ENCODE measurements at regions not wholly inside any gene's neighbourhood (a gene's known extent, or its start where the extent isn't known, plus 50 kb on each side); places are given as distances from the start of the nearest gene placed in this dataset.

DNA sequence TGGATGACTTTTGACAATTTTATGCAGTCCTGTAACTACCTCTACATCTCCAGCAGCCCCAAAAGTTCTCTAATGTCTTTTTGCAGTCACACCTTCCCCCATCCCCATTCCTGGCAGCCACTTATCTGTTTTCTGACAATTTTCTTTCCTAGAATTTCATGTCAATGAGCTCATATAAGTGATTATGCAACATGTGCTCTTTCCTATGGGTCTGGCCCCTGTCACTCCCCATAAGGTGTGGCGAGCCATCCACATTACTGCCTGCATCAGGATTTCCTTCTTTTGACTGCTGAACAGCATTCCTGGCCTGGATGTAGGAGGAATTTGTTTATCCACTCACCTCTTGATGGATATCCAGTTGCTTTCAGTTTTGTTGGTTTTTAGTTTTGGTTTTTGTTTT, 146.7 kb upstream of the MGMT start:
- Histone ChIP-seq H3K4me3 (no peak overlapping the region), H3K27ac (no peak overlapping the region), H3K9me3 (peaks cover 0 to 21% (median 0%) of the 10 kb centered on the region in 3 donors), H3K4me1 (no peaks in the 10 kb centered on the region), H3K27me3 (no peaks in the 10 kb centered on the region), H3K36me3 (no peaks in the 10 kb centered on the region)
- WGBS, 2 donors = 71 to 86% methylated on average over 1 of the region's 1 CpG
- TF ChIP-seq POLR2A (IDR thresholded peaks at IDR 0.05) (no peak), CTCF (IDR thresholded peaks at IDR 0.05) (no peak)
- DNase-seq = no peak
- intact Hi-C loops (cut with DNase I) = no loop called here

GRCh38 chr10:129321727-129322126, 145.3 kb upstream of the MGMT start:
- 78 to 89% methylated on average over 10 of the region's 10 CpGs for WGBS, 2 donors
- H3K4me3 ChIP-seq = no peak overlapping the region
- H3K27ac ChIP-seq = no peak overlapping the region
- TF ChIP-seq CTCF (IDR thresholded peaks at IDR 0.05) = no peak
- TF ChIP-seq POLR2A (IDR thresholded peaks at IDR 0.05) = no peak
- intact Hi-C loops (cut with DNase I) = no loop called here
- peaks cover 0 to 16% (median 0%) of the 10 kb centered on the region in 3 donors for H3K9me3 ChIP-seq
- H3K36me3 ChIP-seq = no peaks in the 10 kb centered on the region
- no peak for DNase-seq
- no peaks in the 10 kb centered on the region for H3K4me1 ChIP-seq
- no peaks in the 10 kb centered on the region for H3K27me3 ChIP-seq

DNA sequence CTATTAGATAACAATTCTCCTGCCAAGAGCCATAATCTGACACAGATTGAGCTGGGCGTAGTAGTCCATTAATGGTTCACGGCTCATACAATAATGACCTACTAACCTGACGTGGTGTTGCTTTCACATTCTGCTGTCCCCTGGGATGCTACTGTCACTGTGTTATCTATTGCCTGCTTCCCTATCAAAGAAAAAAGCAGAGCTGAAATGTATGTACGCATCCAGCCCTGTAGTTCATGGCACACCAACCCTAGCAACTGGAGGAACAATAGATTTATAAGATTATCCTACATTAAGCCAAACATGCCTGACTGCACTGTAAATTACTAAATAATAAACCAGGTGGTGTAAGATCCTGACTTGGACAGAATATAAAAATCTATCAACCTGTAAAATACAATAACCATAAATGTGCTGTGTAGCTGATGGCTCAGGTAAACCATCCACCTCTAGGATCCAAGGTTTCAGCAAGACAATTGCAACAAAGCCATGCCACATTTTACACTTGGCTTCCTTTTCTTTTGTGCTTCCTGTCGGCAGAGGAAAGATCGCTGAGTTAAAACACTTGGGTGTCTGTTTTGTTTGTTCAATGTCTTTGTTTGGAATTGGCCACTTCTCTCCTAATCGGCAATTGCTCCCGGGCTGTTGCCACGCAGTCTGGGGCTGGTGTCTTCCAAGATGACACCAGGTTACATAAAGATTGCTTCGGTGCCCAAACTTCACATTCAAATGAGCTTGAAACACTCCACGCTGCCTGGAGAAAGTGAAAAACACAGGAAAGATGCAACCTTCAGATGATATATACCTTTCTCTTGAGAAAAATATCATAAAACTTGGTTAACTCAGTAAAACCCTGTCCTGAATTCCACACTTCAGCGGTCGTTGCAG, 143.9 kb upstream of the MGMT start:
- Histone ChIP-seq H3K36me3 (no peaks in the 10 kb centered on the region), H3K4me1 (no peaks in the 10 kb centered on the region), H3K27me3 (no peaks in the 10 kb centered on the region), H3K4me3 (no peak overlapping the region), H3K27ac (no peak overlapping the region), H3K9me3 (peaks cover 0 to 12% (median 0%) of the 10 kb centered on the region in 3 donors)
- DNase-seq = no peak
- 50 to 61% methylated on average over 13 of the region's 13 CpGs for WGBS, 2 donors
- intact Hi-C loops (cut with DNase I) = no loop called here
- TF ChIP-seq CTCF (IDR thresholded peaks at IDR 0.05) (no peak), POLR2A (IDR thresholded peaks at IDR 0.05) (no peak)

GRCh38 chr10:129323879-129324278, 143.2 kb upstream of the MGMT start:
- H3K4me1 ChIP-seq = no peaks in the 10 kb centered on the region
- intact Hi-C loops (cut with DNase I) = no loop called here
- WGBS, 2 donors = 76 to 81% methylated on average over 4 of the region's 4 CpGs
- peaks cover 0 to 12% (median 0%) of the 10 kb centered on the region in 3 donors for H3K9me3 ChIP-seq
- no peak for TF ChIP-seq CTCF (IDR thresholded peaks at IDR 0.05)
- DNase-seq = no peak
- no peak overlapping the region for H3K27ac ChIP-seq
- H3K4me3 ChIP-seq = no peak overlapping the region
- no peaks in the 10 kb centered on the region for H3K36me3 ChIP-seq
- H3K27me3 ChIP-seq = no peaks in the 10 kb centered on the region

GRCh38 chr10:129325893-129326292, 141.1 kb upstream of the MGMT start:
- no peak for TF ChIP-seq CTCF (IDR thresholded peaks at IDR 0.05)
- no peak for TF ChIP-seq POLR2A (IDR thresholded peaks at IDR 0.05)
- Histone ChIP-seq H3K36me3 (no peaks in the 10 kb centered on the region), H3K27ac (no peak overlapping the region), H3K9me3 (peaks cover 0 to 6% (median 0%) of the 10 kb centered on the region in 3 donors), H3K4me1 (no peaks in the 10 kb centered on the region), H3K27me3 (no peaks in the 10 kb centered on the region), H3K4me3 (no peak overlapping the region)
- DNase-seq = no peak
- intact Hi-C loops (cut with DNase I) = no loop called here
- WGBS, 2 donors = 43 to 75% methylated on average over 1 to 2 of the region's 2 CpGs
